Amniotic stem cell (primary cell): ENCODE measurements at regions not wholly inside any gene's neighbourhood (a gene's known extent, or its start where the extent isn't known, plus 50 kb on each side); places are given as distances from the start of the nearest gene placed in this dataset.

Experiments
- DNase-seq: peaks from one replicate; lab custom pipeline; 2025; lab: John Stamatoyannopoulos, UW

- no peak for DNase-seq
Measured at GRCh38 chr2:172204309-172204708, 101.6 kb upstream of the DLX2 start.

- no peak for DNase-seq
Measured at GRCh38 chr2:172204762-172205161, 102.1 kb upstream of the DLX2 start.

- no peak for DNase-seq
Measured at GRCh38 chr2:172205292-172205691, 102.6 kb upstream of the DLX2 start.

GRCh38 chr2:172207911-172208310 lies 105.2 kb upstream of the DLX2 start:
- DNase-seq, result no peak

- DNase-seq, result no peak
Measured at GRCh38 chr2:172208791-172209325, 106.2 kb upstream of the DLX2 start.

GRCh38 chr2:172210599-172210998 lies 107.9 kb upstream of the DLX2 start:
- no peak for DNase-seq

GRCh38 chr2:172211512-172211911 lies 108.8 kb upstream of the DLX2 start:
- no peak for DNase-seq

GRCh38 chr2:172213116-172213860 lies 110.6 kb upstream of the DLX2 start:
- no peak for DNase-seq

- DNase-seq, result no peak
Measured at GRCh38 chr2:172214252-172214651, 111.6 kb upstream of the DLX2 start.

GRCh38 chr2:172215172-172215935 lies 112.7 kb upstream of the DLX2 start:
- no peak for DNase-seq

- DNase-seq, result no peak
Measured at GRCh38 chr2:172215936-172216335, 113.2 kb upstream of the DLX2 start.

GRCh38 chr2:172216477-172216876 lies 113.8 kb upstream of the DLX2 start:
- no peak for DNase-seq

- DNase-seq, result no peak
Measured at GRCh38 chr2:172219201-172219600, 116.5 kb upstream of the DLX2 start.

- no peak for DNase-seq
Measured at GRCh38 chr2:172220121-172220520, 117.4 kb upstream of the DLX2 start.

GRCh38 chr2:172223601-172224054 lies 120.9 kb upstream of the DLX2 start:
- no peak for DNase-seq

GRCh38 chr2:172225786-172226185 lies 123.1 kb upstream of the DLX2 start:
- no peak for DNase-seq

GRCh38 chr2:172226244-172227061 lies 123.8 kb upstream of the DLX2 start:
- DNase-seq, result no peak

GRCh38 chr2:172227719-172228118 lies 125.0 kb upstream of the DLX2 start:
- DNase-seq, result no peak

- DNase-seq, result no peak
Measured at GRCh38 chr2:172228177-172228808, 125.6 kb upstream of the DLX2 start.

GRCh38 chr2:172229125-172229524 lies 126.4 kb upstream of the DLX2 start:
- DNase-seq, result no peak

- DNase-seq, result no peak
Measured at GRCh38 chr2:172230332-172230888, 127.7 kb upstream of the DLX2 start.
